ENCODE measurements at regions not wholly inside any gene's neighbourhood (a gene's known extent, or its start where the extent isn't known, plus 50 kb on each side); places are given as distances from the start of the nearest gene placed in this dataset.
"Not testable (repeated sequence)": the region's sequence is repeated elsewhere in the genome, so short reads cannot be mapped to it uniquely, and the experiment has no call there.

DNA sequence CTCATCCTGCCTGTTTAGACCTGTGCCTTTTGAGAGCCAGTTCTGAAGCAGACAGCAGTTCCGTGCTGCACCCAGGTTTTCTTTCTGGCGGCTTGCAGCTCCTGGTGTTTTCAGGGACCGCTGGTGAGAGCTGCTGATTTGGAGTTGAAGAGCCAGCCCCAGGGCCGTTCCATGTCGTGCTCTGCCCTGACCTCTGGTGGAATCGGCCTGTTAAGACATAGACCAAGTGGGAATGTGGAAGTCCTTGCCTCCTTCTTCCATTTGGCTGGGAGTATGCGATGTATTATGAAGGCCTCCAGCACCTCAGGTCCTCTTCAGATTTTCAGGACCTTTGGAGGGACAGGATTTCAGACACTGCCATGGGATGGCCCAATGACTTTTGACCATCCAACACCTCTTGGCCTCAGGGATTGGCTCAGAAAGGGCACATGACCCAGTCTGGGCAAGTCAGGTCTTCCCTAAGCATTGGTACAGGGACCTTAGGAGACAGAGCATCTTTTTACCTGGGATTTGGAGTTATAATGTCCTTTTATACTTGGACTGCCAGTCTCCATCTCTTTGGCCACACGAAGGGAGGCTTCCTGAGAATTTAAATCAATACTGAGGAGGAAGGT, 136.1 kb upstream of the CLINT1 start:
- peak; percentile 87 for DNase-seq

DNA sequence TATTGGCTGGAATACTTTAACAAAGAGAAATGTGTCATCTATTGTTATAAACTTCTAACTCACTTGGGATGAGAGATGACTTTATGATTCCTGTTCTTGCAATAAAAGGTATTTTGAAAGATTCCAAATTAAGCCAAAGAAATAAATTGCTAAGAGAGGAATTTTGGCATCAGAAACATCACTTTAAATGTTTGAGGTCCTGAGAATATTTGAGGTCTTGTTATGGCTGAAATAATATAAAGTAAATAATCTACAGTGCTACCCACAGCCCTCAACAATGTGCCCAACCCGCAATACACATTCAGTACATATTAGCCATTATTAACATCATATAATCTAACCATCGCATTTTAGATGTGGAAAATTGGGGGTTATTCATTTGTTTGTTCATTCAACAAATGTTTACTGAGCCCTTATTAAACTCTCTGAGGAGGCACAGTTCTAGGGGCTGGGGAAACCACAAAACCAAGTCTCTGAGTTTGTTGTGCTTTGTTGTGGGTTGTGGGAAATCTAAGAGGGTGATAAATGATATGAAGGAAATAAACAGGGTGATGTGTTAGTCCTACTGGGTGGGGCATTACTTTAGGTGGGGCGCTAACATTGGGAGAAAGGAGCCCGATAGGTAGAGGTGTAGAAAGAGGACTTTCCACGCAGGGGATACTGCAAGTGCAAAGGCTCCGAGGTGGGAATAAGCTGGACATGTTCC, 135.2 kb upstream of the CLINT1 start:
- no peak for DNase-seq

DNA sequence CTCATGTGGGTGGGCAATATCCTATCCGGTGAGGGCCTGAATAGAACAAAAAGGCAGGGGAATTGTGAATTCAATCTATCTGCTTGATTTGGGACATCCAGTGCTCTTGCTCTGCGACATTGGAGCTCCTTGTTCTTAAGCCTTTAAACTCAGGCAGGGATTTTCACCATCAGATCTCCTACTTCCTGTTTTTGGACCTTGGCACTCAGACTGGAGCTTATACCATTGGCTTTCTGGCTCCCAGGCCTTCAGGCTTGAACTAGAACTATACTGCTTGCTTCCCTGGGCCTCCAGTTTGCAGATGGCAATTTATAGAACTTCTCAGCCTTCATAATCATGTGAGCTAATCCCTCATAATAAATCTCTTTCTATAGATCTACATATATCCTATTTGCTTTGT, 134.3 kb upstream of the CLINT1 start:
- DNase-seq, result peak; percentile 27

DNA sequence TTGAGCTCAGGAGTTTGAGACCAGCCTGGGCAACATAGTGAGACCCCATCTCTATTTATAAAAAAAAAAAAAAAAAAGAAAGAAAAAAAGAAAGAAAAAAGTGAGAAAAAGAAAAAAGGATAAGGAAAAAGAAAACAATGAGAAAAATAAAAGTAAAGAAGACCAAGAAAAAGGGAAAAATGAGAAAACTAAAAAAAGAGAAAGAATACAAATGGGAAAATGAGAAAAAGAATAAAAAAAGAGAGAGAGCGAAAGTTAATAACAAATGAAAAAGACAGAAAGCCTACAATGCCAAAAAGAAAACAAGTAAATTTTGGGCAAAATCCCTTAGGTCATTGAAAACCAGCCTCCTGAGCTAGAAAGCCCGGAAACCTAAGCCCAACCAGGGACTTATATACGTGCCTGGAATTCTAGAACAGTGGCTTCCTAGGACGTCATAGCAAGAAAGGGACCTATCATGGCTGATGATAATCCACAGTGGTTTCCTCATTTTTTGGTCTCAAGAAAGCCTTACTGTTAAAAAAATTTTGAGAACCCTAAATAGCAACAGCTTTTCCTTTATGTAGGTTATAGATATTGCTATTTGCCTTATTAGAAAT, 131.7 kb upstream of the CLINT1 start:
- DNase-seq, result no peak

DNA sequence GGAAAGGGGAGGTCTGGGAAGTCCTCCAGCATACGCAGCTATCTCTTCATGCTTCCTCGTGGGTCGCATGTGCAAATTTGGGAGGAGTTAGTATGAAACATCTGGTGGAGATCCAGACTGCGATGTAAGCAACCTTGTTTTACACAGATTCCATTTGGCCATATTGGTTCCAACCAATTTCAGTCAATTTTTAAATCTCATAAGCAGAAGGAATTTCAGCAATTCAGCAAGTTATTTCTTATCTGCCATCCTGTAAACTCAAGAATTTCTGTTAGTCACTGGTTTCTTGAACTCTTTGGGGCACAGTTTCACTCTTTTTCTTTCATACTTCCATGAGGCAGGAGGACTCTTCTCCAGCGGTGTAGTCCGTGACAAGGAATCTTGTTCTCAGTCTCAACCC, 130.4 kb upstream of the CLINT1 start:
- DNase-seq, result no peak

DNA sequence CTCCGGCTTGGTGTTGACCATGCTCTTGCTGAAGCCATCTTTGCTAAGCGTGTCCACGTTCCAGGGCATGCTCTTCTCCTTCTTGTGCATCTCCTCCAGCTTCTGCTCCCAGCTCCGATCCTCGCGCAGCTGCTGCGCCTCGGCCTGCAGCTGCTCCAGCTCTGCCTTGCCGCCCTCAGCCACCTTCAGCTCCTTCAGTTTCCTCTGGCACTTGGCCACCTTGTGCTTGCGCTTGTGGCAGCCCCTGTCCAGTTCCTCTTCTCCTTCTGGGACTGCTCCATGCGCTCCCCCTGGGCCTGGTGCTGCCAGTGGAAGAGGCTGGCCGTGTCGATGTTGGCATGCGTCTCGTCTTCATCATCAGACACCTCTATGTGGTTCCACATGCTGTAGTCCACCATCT, 128.3 kb upstream of the CLINT1 start:
- no peak for DNase-seq

DNA sequence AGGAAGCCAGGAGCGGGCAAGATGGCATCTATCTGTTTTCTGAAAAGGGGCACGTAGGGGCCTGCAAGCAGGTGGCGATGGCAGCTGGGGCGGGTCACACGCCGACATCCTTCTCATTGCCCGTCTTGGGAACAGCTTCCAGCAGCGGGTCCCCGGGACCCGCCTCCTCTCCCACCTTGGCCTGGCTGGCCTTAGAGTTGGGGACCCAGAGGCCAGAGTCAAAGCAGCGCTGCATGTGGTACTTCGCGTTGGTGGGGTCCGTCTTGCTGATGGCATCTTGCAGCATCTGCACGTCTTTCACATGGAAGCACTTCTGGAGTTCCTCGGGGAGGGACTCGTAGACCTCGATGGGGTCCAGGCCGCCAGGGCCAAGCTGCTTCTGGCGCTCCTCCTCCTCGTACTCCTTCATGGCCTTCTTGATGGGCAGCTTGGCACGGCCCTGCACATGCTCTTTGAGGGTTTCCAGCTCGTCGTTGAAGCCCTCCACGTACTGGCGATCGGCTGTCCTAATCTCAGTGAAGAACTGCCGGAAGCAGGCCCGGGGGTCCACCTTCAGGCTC, 127.6 kb upstream of the CLINT1 start:
- DNase-seq, result no peak

DNA sequence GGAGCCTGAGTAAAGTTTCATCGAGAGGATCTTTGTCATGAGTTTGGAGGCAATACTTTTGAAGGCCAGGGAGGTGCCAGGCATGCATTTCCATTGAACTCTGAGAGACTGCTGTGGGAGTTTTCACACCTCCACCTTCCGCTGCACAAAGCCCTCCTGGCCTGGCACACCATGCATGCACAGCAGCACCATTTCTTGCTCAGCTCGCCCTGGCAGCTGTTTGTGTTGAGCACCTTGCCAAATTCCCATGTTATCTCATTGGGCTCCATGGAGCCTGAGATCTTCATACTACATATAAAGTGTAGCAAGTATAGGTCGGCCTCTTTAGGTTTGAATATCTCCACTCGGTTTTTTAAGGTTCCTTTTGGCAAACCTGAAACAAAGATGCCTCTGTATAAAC, 125.7 kb upstream of the CLINT1 start:
- DNase-seq, result no peak

DNA sequence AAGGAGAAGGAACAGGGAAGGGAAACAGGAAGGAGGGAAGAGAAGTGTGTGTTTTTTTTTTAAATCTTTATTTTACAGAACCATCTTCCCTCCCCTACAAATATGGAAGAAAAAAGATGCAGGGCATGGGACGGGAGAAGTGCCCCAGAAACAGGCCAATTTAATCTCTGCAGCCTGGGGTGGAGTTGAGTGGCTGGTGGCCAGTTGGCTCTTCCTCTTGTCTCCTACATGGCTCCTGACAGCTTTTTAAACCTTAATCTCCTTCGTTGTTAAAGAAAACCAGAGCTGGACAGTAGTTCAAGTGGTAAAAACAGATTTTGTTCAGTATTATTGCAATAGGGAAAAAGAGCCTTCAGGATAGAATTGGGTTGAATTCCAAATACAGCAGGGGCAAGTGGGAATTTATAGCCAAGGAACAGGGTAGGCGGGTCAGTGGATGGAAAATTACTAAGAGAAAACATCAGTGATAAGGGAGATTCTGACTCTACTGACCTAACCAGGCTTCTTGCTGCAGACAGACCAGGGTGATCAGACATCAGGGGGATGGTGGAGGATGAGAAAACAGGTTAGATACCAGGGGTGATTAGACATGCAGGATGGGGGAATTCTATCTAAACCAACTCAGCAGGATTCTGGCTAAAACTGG, 125.1 kb upstream of the CLINT1 start:
- no peak for DNase-seq

DNA sequence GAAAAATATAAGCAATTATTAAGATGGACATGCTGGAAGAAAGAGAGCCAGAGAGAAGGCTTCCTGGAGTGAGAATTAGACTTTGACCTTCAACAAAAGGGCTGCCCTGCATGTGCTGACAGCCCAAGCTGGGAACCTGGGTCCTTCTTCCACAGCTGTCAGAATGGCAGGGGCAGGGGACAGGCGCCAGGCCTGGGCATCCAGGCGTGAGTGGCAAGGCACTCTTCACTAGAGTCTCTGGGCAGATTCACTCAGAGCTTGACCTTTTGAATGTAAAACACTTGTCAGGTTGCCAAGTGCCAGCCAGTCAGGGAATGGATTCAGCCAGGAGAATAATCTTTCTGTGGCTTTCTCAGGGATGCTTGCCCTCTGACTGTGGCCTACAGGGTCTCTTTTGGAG, 119.1 kb upstream of the CLINT1 start:
- peak; percentile 45 for DNase-seq

DNA sequence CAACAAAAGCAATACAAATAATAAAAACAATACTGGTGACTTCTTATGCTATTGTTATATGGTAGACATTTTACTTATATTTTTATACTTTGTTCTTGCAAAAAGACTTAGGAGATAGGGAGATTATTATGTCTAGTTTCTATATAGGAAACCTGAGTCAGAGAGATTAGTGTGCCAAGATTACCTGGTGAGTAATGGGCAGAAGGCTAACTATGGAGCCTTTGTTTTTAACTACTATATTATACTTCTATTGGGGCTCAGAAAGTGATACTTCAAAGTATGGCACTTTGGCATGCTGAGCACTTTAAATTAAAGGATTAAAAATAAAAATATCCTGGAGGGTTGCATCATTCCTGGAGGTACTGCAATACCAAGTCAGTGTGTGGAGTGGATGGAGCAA, 117.5 kb upstream of the CLINT1 start:
- no peak for DNase-seq

DNA sequence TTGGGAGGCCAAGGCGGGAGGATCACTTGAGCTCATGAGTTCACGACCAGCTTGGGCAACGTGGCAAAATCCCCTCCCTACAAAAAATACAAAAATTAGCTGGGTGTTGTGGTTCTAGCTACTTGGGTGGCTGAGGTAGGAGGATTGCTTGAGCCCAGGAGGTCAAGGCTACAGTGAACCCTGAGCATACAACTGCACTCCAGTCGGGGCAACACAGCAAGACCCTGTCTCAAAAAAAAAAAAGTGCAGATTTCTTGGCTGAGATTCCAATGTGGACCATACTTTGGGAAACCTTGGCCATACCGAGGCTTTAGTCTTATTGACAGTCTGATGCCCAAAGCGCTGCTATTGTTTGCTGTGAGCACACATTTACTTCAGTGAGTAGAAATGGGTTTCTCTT, 113.6 kb upstream of the CLINT1 start:
- DNase-seq, result no peak

DNA sequence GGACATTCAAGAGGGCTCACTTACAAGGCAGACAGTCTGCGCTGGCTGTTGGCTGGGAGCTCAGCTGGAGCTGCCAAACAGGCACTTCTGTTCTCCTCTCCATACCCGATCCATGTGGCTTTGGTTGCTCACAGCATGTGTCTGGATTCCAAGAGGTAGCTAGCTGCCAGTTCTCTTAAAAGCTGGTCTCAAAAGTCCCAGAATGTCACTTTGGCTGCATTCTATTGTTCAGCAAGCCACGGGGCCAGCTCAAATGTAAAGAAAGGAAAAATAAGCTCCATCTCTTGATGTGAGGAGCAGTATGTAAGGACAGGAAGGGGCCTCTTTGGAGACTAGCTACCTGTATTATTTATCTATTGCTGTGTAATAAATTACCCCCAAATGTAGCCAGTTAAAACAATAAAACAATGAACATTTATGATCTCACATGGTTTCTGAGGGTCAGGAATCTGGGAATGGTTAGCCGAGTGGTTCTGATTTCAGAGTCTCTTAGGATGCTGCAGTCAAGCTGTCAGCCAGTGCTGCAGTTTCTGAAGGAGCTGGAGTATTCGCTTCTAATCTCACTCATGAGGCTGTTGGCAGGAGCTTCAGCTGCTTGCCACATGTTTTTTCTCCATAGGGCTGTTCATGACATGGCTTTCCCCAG, 112.7 kb upstream of the CLINT1 start:
- DNase-seq, result no peak

DNA sequence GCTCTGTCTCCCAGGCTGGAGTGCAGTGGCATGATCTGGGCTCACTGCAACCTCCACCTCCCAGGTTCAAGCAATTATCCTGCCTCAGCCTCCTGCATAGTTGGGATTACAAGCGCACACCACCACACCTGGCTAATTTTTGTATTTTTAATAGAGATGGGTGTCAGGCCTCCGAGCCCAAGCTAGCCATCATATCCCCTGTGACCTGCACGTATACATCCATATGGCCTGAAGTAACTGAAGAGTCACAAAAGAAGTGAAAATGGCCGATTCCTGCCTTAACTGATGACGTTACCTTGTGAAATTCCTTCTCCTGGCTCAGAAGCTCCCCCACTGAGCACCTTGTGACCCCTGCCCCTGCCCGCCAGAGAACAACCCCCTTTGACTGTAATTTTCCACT, 109.6 kb upstream of the CLINT1 start:
- not testable (repeated sequence) for DNase-seq

DNA sequence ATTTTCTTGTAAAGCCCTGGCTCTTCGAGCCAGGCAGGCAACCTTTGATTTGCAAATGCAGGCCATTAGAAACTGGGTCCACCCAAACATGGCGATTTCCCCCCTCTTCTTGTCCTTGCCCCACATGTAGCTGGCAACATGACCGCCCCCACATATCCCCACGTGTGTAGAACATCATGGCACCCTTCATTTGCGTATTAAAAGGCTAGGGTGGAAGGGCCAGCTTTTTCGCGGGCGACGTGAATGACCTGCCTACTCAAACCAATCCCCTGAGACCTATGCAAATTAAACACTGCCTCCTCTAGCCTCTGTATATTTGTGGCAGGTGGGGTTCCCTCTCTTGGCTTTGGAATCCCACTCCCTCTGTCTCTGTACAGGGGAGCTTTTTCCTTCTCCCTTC, 107.0 kb upstream of the CLINT1 start:
- DNase-seq, result no peak

DNA sequence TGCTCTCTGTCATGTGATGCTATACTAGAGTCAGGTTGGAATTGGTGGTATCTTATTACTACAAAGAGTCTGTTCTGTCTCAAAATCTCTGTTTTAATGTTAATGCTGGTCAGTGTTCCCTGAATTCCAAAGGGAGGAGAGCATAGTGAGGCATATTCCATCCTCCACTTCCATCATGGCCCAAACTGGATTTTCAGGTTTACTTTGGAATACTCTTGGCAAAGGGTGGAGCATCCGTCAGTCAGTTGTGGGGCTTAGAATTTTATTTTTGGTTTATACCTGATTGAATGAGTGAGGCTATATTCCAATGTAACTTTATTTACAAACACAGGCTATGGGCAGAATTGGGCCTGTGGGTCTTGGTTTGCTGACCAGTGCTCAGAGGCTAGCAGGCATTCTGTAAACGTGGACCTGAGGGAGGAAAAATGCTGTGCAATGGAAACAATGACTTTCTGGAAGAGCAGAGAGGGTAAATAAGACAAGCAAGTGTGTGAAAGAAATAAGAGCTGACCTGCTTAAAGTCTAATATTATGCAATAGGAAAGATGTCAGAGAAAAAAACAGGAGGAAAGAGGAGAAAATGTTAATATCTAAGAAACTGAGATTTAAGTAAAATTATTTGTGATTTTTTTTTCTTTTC, 106.2 kb upstream of the CLINT1 start:
- DNase-seq, result peak; percentile 19

DNA sequence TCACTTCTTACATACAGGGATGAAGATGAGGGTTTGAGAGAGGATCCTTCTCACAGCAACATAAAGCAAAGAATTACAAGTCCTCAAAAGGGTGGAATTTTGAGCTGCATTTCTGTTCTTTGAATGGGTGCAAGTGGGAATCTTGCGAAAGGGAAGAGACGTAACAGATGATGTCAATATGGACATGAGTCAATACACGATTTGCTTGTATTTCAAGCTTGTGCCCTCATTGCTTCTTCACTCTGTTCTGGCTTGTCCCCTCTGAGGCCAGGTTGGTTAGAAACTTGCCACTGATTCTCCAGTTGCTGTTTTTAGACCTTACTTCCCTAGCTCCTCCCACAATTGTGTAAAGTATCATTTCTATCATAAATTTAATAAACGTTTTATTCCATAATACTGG, 104.8 kb upstream of the CLINT1 start:
- DNase-seq, result no peak

DNA sequence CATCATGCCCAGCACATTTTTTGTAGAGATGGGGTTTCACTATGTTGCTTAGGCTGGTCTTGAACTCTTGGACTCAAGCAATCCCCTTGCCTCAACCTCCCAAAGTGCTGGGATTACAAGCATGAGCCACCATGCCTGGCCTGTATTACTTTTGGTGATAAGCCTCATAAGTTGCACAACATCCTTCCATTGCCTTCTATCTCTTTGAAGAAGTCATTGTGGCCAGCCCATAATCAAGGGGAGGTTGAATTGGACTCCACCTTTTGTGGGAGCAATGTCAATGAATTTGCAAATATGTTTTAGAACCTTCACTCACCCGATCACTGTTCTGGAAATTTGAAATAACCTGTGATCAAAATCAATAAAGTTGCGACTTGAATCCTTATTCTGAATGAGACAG, 104.3 kb upstream of the CLINT1 start:
- no peak for DNase-seq

DNA sequence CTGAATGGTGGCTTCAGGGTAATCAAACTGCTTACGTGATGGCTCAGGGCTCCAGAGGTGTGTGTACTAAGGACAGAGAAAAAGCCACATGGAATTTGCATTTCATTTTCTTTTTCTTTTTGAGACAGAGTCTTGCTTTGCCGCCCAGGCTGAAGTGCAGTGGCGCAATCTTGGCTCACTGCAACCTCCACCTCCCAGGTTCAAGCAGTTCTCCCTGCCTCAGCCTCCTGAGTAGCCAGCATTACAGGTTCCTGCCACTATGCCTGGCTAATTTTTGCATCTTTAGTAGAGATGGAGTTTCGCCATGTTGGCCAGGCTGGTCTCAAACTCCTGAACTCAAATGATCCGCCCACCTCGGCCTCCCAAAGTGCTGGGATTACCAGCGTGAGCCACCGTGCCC, 103.7 kb upstream of the CLINT1 start:
- DNase-seq, result not testable (repeated sequence)

DNA sequence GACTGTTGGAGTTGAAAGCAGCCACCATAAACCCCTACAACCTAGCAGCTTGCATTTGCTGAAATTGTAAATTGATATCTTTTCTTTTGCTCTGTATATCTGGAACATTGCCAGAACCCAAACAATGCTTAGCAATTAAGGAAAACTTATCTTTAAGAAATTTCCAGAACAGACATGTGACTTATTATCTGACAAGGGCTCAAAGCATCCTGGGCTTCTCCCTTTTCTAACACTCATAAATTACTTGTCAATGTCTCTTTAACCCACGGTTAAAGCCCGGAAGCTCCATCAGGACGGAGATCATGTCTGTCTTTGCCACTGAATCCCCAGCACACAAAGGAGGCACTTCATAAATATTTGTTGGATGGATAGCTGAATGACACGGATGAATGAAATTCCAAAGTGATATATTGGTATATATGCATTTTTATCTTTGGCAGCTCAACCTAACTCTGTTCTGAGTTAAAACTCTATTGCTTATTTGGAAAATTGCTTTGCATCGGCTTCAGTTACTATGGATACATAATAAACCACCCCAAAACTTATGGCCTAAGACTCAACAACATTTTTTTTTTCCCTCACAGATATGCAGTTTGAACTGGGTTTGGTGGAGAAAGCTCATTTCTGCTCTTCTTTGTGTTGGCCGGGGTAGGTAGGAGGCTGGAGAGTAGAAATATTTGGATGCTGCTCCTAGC, 103.1 kb upstream of the CLINT1 start:
- DNase-seq, result peak; percentile 7

DNA sequence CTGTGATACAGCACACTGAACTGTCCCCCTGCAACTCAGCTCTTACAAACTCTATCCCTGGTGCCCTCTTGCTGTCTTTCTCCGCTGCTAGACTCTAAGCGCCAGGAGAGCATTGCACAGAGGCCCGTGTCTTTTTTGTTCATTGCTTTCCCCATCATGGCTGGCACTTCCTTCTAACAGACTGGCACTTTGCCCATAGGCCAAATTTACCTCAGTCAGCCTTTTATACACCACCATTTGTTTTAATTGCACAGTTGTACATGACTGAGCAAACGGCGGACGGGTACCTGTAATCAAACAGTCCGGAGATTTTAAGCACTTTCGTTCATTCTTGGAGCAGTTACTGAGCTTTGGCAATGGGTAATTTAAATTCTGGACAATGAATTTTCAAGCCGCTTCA, 102.2 kb upstream of the CLINT1 start:
- no peak for DNase-seq

DNA sequence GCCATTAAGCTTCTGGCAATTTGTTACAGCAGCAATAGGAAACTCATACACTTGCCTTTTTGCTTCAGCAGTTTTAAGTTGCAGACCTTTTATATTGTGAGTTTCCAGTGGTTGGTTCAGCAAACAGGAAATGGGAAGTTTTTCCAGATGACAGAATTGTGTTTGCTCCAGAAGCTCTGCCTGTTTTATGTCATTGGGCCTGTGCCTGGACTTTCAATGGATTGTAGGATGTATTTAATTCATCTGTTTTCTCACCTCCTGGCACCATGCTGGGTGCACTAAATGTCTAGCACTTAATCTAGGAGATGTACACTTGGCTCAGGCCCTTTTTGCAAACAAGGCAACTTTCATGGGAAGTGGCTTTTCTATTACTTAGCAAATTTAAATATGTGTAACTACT, 100.4 kb upstream of the CLINT1 start:
- no peak for DNase-seq

Measured in DMS53 (cell line).